ENCODE measurements at regions not wholly inside any gene's neighbourhood (a gene's known extent, or its start where the extent isn't known, plus 50 kb on each side); places are given as distances from the start of the nearest gene placed in this dataset.

DNA sequence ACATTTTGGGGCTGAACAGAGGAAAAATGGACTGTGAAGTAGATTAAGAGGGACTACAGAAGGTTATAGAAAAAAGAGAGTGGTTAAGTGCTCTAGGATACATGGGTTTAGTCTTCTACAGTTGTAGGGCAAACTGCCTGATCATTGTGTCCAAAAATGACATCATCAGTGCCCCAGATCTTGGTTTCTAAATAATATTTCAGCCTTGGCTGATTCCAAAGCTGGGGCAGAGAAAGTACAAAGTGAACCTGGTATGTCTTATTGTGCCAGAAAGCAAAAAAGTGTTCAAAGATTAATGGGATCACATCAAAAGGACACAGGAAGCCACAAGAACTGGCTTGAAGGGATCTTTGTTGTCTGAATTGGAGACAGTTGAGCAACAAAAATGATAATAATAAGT lies 97.1 kb upstream of the ZNF521 start:
- DNase-seq (ENCODE audit: low spot score), result no peak
- H3K27me3 Mint-ChIP-seq (ENCODE audit: unreplicated experiment), result no peaks in the 10 kb centered on the region
- H3K27ac Mint-ChIP-seq (ENCODE audit: unreplicated experiment), result no peak overlapping the region
- H3K4me3 Mint-ChIP-seq (ENCODE audit: unreplicated experiment), result no peak overlapping the region
- no peak for TF ChIP-seq CTCF (IDR thresholded peaks at IDR 0.05; ENCODE audit: unreplicated experiment)
- H3K36me3 Mint-ChIP-seq (ENCODE audit: low read depth, unreplicated experiment), result peaks cover 3% of the 10 kb centered on the region
- no peaks in the 10 kb centered on the region for H3K9me3 Mint-ChIP-seq (ENCODE audit: unreplicated experiment)
- H3K4me1 Mint-ChIP-seq (ENCODE audit: unreplicated experiment), result no peaks in the 10 kb centered on the region

DNA sequence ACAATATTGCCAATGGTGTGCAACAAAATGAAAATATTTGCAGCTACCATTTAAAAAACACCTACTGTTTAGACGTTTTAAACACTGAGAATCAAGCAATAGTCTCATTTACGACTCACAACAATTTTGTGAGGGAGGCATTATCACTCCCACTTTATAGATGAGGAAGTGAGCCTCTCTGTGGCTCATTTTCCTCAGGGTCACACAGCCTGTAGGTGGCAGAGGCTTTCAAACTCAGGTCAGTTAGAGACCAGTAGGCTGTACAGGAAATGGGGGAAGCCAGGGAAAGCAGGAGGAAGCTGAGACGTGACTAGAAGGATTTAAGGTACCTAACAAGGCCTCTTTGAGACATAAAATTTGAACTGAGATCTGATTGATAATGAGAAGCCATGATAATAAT lies 95.0 kb upstream of the ZNF521 start:
- Mint-ChIP-seq H3K27ac (ENCODE audit: unreplicated experiment) (no peak overlapping the region), H3K36me3 (ENCODE audit: low read depth, unreplicated experiment) (peaks cover 3% of the 10 kb centered on the region), H3K9me3 (ENCODE audit: unreplicated experiment) (no peaks in the 10 kb centered on the region), H3K27me3 (ENCODE audit: unreplicated experiment) (no peaks in the 10 kb centered on the region), H3K4me3 (ENCODE audit: unreplicated experiment) (no peak overlapping the region), H3K4me1 (ENCODE audit: unreplicated experiment) (peaks cover 7% of the 10 kb centered on the region)
- DNase-seq (ENCODE audit: low spot score), result no peak
- TF ChIP-seq CTCF (IDR thresholded peaks at IDR 0.05; ENCODE audit: unreplicated experiment), result no peak

GRCh38 chr18:25445430-25445829 lies 93.5 kb upstream of the ZNF521 start:
- no peak overlapping the region for H3K27ac Mint-ChIP-seq (ENCODE audit: unreplicated experiment)
- H3K27me3 Mint-ChIP-seq (ENCODE audit: unreplicated experiment), result no peaks in the 10 kb centered on the region
- no peak for TF ChIP-seq CTCF (IDR thresholded peaks at IDR 0.05; ENCODE audit: unreplicated experiment)
- H3K9me3 Mint-ChIP-seq (ENCODE audit: unreplicated experiment), result no peaks in the 10 kb centered on the region
- DNase-seq (ENCODE audit: low spot score), result no peak
- H3K4me1 Mint-ChIP-seq (ENCODE audit: unreplicated experiment), result peaks cover 14% of the 10 kb centered on the region
- peaks cover 3% of the 10 kb centered on the region for H3K36me3 Mint-ChIP-seq (ENCODE audit: low read depth, unreplicated experiment)
- no peak overlapping the region for H3K4me3 Mint-ChIP-seq (ENCODE audit: unreplicated experiment)

GRCh38 chr18:25443776-25444175 lies 91.8 kb upstream of the ZNF521 start:
- Mint-ChIP-seq H3K27ac (ENCODE audit: unreplicated experiment) (no peak overlapping the region), H3K27me3 (ENCODE audit: unreplicated experiment) (no peaks in the 10 kb centered on the region), H3K4me1 (ENCODE audit: unreplicated experiment) (peaks cover 14% of the 10 kb centered on the region), H3K9me3 (ENCODE audit: unreplicated experiment) (no peaks in the 10 kb centered on the region), H3K36me3 (ENCODE audit: low read depth, unreplicated experiment) (peaks cover 3% of the 10 kb centered on the region), H3K4me3 (ENCODE audit: unreplicated experiment) (no peak overlapping the region)
- no peak for TF ChIP-seq CTCF (IDR thresholded peaks at IDR 0.05; ENCODE audit: unreplicated experiment)
- no peak for DNase-seq (ENCODE audit: low spot score)

GRCh38 chr18:25435149-25435782 lies 83.3 kb upstream of the ZNF521 start:
- no peaks in the 10 kb centered on the region for H3K27me3 Mint-ChIP-seq (ENCODE audit: unreplicated experiment)
- no peaks in the 10 kb centered on the region for H3K9me3 Mint-ChIP-seq (ENCODE audit: unreplicated experiment)
- H3K36me3 Mint-ChIP-seq (ENCODE audit: low read depth, unreplicated experiment), result no peaks in the 10 kb centered on the region
- no peak for TF ChIP-seq CTCF (IDR thresholded peaks at IDR 0.05; ENCODE audit: unreplicated experiment)
- H3K27ac Mint-ChIP-seq (ENCODE audit: unreplicated experiment), result no peak overlapping the region
- no peak overlapping the region for H3K4me3 Mint-ChIP-seq (ENCODE audit: unreplicated experiment)
- no peak for DNase-seq (ENCODE audit: low spot score)
- no peaks in the 10 kb centered on the region for H3K4me1 Mint-ChIP-seq (ENCODE audit: unreplicated experiment)
